BJ (cell line): ENCODE measurements at regions not wholly inside any gene's neighbourhood (a gene's known extent, or its start where the extent isn't known, plus 50 kb on each side); places are given as distances from the start of the nearest gene placed in this dataset.

Source experiments
- CTCF ChIA-PET: fragments of 350-600 bp; formaldehyde crosslinking; extraction: SDS; loops from one replicate; lab custom pipeline; 2021; ENCODE audit warnings: antibody characterized with exemption, inconsistent platforms; lab: Yijun Ruan, JAX
- POLR2A ChIA-PET: fragments of 300-600 bp; sonication (Branson Sonifier 250); formaldehyde crosslinking; extraction: SDS; loops from one replicate; lab custom pipeline; 2021; ENCODE audit warnings: antibody characterized with exemption; lab: Charles Lee
- DNase-seq: peaks from one replicate; pipeline ENCODE4 v3.0.0-alpha.2; 2011; ENCODE audit warnings: low read depth
- H3K27me3 ChIP-seq: 2 replicates; pipeline ENCODE4 v1.6.0; 2011; ENCODE audit warnings: low read length; ENCODE audit not compliant: control insufficient read depth, insufficient read depth
- H3K36me3 ChIP-seq: 2 replicates; pipeline ENCODE4 v1.5.1; 2011; ENCODE audit warnings: low read length; ENCODE audit not compliant: control insufficient read depth, insufficient read depth
- H3K4me3 ChIP-seq: 2 replicates; pipeline ENCODE4 v1.5.1; 2011; ENCODE audit warnings: low read depth, mild to moderate bottlenecking, control low read depth, low read length
- TF ChIP-seq, protein P1 (sequence below): IDR thresholded peaks from 2 replicates; pipeline ENCODE4 v1.5.1; 2011; ENCODE audit warnings: low read depth, mild to moderate bottlenecking, control low read depth, inconsistent platforms, low read length, moderate library complexity; ENCODE audit not compliant: insufficient read depth

DNA sequence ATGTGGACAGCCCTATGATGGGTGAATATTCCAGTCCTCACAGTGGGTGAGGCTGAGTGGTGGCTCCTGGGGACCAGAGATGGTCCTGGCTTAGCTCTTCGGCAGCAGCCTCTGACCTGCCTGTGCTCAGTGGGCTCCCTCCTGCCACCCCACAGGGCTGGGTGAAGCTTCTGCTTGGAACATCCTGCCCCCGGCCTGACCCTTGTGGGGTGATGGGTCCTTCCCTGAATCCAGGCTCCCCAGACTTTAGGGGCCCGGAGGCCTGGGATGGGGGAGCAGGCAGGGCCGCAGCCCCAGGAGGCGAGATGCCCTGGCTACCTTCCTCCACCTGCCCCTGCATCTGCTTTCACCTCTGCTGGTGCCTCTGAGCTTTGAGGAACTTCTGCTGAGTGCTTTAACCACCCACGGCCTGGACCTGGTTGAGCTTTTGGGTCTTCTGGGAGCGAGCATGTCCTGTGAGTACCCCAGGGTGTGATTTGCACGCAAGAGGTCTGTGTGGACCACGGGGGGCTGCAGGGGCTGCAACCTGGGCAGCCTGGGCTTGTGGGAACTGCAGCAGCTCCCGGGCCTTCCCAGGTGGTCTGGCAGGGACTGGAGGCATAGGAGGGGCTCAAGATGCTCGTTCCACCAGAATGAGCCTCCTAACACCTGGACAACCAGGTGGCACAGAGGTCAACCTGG, 159.5 kb downstream of the KIF26A start:
- ChIA-PET CTCF (no interaction called here), POLR2A (no interaction called here)
- DNase-seq = no peak
- Histone ChIP-seq H3K36me3 (no peaks in the 10 kb centered on the region), H3K27me3 (no peaks in the 10 kb centered on the region), H3K4me3 (no peak overlapping the region)
- TF ChIP-seq, protein P1, sequence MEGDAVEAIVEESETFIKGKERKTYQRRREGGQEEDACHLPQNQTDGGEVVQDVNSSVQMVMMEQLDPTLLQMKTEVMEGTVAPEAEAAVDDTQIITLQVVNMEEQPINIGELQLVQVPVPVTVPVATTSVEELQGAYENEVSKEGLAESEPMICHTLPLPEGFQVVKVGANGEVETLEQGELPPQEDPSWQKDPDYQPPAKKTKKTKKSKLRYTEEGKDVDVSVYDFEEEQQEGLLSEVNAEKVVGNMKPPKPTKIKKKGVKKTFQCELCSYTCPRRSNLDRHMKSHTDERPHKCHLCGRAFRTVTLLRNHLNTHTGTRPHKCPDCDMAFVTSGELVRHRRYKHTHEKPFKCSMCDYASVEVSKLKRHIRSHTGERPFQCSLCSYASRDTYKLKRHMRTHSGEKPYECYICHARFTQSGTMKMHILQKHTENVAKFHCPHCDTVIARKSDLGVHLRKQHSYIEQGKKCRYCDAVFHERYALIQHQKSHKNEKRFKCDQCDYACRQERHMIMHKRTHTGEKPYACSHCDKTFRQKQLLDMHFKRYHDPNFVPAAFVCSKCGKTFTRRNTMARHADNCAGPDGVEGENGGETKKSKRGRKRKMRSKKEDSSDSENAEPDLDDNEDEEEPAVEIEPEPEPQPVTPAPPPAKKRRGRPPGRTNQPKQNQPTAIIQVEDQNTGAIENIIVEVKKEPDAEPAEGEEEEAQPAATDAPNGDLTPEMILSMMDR = no peak

DNA sequence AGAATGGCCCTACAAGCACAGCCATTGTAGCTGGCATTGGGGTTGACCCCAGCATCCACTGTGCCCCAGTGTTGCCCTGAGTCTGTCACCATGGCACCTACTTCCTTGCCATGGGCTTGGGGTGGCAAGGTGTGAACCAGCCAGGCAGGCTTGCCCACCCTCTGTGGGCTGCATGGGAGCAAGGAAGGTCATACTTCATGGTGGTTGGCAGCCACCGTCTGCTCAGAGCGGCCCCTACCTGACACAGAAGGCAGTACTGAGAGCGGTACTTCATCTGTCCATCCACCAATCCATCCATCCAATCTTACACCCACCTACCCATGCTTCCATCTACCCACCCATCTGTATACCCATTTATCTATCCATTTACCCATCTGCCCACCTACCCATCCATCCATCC, 160.1 kb downstream of the KIF26A start:
- Histone ChIP-seq H3K27me3 (no peaks in the 10 kb centered on the region), H3K36me3 (no peaks in the 10 kb centered on the region), H3K4me3 (no peak overlapping the region)
- ChIA-PET POLR2A (no interaction called here), CTCF (no interaction called here)
- TF ChIP-seq, protein P1 = no peak
- DNase-seq = no peak

- Histone ChIP-seq H3K36me3 (no peaks in the 10 kb centered on the region), H3K27me3 (no peaks in the 10 kb centered on the region), H3K4me3 (no peak overlapping the region)
- TF ChIP-seq, protein P1 = no peak
- ChIA-PET POLR2A (no interaction called here), CTCF (interaction anchor here (0.6 kb wide), 1 partner anchor 81 kb away, joined by 4 read pairs; no protein-coding TSS in a partner anchor)
- no peak for DNase-seq
Observed at GRCh38 chr14:104299993-104300761, 161.8 kb downstream of the KIF26A start.

DNA sequence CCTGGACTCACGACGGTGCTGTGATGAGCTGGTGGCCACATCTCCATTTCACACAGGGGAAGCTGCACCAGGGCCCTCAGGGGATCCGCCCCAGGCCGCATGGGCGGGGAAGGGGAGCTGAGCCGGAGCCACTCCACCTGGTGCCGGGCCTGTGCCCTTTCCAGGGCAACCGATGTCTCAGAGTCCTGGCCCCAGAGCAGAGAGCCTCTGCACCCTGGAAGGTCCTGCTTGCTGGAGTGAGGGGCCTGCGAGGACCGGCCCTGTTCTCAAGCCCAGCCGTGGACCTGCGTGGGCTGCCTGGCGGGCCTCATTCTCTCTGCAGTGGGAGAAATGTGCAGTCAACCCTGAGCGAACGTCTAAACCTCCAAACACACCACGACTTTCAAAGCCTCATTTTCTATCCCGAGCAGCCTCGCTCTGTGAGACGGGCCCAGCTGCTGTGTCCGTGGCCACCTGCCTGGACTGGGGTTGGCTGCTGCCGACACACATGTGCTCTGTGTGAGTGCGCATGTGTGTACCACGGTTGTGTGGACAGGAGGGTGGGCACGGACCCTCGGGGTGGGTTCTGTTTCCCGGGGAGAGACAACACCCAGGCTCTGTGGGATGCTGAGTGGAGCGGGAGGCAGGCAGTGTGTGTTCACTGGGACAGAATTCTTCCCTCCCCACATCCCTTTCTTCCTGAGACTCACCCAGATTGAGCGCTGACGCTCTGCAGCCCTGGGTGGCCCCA, 163.5 kb downstream of the KIF26A start:
- no peaks in the 10 kb centered on the region for H3K36me3 ChIP-seq
- CTCF ChIA-PET = no interaction called here
- no peak for DNase-seq
- H3K4me3 ChIP-seq = no peak overlapping the region
- no peaks in the 10 kb centered on the region for H3K27me3 ChIP-seq
- TF ChIP-seq, protein P1 = no peak
- POLR2A ChIA-PET = no interaction called here
